GM04503 (cell line): ENCODE measurements at regions not wholly inside any gene's neighbourhood (a gene's known extent, or its start where the extent isn't known, plus 50 kb on each side); places are given as distances from the start of the nearest gene placed in this dataset.

ENCODE experiments used
- DNase-seq: peaks from one replicate; pipeline ENCODE4 v3.0.0-alpha.2; 2012; ENCODE audit warnings: low read depth

DNA sequence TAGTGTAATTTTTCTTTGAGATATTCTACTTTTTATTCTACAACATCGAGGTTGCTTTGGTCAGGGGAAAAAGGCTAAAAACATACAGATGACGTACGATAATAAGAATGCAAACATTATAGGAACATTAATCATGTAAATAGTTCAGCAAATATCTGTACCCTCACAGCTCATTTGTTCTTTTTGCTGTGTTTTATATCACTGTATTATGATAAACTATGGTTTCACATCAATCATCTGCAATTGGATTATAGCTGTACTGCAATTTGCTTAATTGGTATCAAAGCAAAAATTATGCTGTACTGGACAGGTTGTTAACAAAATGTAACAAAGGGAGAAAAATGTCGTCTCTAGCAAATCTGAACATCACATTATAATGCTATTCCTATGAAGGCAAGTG lies 597.1 kb downstream of the EPHA7 start:
- no peak for DNase-seq

DNA sequence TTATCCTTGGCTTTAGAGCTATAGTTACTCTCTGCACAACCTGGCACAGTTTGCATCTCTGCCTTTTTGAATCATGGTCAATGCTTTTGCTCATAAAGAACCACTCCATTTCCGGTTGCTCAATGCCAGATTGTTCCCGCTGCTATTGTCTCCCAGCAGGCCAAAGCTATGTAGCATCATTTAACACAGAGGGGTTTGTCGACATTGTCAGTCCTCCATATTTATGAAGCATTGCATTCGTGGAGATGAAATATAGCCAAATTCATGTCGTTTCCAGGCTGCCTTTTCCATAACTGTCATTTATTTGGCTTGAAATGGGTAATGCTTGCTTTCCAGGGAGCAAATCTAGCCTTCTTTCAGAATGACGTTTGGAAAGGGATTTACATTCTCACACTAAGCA lies 598.8 kb downstream of the EPHA7 start:
- no peak for DNase-seq

DNA sequence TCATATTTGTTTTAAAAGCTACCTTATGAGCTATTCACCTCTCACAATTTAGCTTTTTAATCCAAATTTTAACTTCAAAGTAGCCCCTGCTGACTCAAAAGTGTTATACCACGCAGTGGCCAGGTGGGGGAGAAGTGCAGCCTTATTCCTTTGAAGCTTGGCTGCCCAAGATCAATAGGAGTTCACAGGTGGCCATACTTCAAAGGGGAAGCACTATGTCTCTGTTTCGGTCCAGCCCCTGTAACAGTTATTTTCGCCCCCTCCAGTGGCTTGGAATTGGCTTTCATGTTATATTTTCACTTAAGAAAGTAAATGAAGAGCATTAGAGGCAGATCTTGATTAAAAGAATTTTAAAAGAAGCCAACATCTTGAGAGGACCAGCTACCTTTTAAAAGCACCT lies 608.4 kb downstream of the EPHA7 start:
- DNase-seq, result no peak

DNA sequence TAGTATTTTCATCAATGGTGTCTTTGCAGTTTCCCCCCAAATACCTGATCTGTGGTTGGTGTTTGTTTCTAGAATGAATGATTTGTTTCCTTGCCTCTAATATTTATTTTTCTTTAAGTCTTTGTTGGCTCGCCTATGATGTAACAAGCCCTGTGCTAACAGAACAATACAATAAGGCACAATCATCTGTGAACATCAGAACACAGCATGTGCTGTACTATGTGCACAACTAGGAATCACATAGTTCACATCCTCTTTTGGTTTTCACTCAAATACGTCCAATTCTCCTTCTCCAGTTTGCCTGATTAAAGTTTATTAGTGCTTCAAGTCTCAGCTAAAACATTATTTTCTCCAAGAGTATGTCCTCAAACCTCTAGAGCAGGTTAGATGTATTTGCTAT lies 613.1 kb downstream of the EPHA7 start:
- DNase-seq, result no peak

DNA sequence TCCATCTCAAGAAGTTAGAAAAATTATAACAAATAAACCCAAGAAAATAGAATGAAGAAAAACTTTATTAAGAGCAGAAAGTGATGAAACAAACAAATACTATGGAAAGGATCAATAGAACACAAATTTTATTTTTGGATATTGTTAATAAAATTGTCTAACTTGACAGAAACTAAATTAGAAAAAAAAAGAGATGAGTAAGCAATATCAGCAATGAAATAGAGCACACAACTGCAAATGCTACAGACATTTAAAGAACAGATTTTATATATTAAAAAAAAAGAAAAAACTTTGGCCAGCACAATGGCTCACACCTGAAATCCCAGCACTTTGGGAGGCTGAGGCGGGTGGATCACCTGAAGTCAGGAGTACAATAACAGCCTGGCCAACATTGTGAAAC lies 628.0 kb downstream of the EPHA7 start:
- no peak for DNase-seq

DNA sequence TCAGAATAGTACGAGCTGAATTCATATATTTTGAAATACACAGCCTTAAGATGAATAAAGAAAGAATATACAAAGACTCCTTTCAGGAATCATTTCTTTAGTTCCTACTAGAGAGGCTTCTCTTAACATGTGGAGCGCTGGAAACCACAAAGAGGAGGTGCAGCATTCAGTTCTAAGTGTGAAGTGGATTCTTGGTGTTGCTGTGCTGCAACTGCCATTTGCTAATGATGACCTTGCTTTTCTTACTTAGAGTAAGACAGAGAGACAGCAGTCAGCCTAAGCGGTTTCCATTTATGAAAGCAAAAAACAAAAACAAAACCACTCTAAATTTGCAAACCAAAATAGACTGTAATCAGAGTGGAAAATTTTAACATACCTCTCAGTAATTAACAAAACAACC lies 629.0 kb downstream of the EPHA7 start:
- no peak for DNase-seq

DNA sequence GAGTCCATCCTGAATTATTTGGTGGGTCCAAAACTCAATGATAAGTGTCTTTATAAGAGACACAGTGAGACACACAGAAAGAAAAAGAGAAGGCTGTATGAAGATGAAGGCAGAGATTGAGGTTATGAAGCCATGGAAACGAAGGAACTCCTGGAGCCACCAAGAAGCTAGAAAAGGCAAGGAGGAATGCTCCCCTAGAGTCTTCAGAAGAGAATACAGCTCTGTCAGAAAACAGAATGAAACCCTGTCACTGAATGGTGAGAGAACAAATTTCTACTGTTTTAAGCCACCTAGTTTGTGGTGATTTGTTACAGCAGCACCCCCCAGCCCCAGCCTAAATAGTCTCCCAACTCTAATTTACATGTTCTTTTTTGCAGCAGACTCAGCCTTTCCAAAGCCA lies 635.1 kb downstream of the EPHA7 start:
- no peak for DNase-seq

DNA sequence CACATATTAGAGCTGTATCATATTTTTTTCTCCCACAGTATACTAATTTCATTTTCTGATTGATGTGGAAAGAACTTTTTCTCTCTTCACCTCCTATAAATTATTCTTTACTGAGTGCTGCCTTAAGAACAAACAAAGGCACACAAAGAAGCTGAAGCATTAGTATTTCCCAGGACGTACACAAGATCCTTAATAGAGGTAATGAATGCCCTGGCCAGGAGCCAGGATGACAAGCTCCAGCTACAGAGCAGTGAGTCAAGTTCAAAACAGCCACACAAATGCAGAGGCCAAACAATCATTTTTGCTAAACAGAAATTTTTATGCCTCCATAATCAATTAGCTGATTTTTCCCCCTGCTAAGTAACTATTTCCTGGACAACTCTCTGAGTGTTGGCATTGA lies 639.6 kb downstream of the EPHA7 start:
- no peak for DNase-seq

DNA sequence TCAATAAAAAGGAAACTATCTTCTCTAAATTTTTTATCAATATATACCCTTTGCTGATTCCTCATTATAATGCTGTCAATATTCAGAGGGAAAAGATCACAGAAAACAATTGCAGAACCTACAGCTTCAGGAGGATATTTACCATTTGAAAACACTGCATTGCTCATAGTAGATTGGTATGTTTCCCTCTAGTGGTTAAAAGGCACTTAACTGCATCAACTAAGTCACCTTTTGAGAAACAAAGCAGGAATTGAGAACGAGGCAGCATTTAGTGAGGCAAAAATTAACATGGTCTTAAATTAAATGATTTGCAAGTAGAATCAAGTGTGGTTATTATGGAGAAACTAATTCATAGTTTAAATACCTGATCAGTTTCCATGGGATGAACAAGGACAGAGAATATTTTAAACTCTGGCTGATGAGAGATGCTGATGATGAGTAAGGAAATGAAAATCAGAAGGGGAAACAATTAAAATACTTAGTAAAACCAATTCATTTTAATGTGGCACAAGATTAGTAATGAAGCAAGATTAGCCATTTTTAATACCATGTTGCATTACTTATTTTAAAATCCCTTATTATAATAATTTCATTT lies 642.1 kb downstream of the EPHA7 start:
- no peak for DNase-seq

DNA sequence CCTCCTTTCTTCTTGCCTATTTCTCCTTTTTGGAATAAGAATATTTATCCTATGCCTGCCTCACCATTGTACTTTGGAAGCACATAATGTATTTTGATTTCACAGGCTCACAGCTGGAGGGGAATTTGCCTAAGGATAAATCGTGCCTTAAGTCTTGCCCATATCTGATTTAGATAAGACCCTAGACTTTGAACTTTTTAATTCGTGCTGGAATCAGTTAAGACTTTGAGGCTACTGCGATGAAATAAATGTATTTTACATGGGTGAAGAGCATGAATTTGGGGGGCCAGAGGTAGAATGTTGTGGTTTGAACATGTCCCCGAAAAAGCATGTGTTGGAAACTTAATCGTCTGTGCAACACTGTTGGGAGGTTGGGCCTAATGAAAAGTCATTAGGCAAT lies 648.8 kb downstream of the EPHA7 start:
- no peak for DNase-seq

DNA sequence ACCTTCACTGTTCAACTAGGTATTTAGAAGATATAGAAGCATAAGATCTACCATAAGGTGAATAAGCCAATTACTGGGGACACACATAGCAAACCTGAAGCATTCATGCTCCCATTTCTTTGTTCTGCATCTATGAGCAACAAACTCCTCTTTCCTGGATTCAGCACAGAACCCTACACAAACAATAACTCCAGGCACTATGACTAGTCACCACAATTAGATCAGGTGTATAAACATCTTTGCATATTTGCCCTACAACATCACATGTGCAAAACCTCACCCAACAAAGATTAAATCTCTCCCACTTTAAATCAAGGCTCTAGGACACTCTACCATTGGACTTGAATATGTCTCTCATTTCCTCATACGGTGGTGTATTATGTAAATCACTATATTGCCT lies 652.3 kb downstream of the EPHA7 start:
- DNase-seq, result no peak

DNA sequence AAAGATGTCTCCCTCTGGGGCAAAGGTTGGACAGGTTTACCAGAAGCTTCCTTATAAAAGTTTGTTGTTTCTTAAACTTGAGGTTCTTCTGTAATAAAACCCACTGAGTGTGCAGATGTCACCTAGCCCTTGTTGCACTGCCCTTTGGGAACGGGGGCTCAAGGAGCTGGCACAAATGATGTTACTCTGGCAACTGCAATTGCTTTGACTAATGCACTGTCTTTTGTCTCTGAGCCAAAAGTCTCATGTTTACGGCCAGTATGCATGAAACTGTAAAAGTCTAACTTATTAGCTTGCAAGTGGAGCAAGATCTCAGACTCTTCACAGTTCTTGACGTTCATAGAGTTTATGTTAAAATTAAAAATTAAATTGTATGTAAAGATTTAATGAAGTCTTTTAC lies 655.7 kb downstream of the EPHA7 start:
- DNase-seq, result no peak

DNA sequence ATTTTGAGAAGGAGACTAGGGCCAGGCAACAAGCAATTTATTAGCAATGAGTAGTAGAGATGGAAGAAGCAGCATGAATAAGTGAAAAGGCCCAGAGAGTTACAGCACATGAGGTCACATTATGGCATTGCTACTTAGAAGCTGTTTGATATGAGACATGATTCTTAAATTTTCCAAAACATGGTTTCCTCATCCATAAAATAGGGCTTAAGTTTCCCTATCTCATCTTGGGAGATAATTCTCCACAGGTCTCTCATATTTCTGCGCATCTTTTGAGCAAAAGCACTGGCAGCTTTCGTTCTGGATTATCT lies 656.1 kb downstream of the EPHA7 start:
- DNase-seq, result no peak

DNA sequence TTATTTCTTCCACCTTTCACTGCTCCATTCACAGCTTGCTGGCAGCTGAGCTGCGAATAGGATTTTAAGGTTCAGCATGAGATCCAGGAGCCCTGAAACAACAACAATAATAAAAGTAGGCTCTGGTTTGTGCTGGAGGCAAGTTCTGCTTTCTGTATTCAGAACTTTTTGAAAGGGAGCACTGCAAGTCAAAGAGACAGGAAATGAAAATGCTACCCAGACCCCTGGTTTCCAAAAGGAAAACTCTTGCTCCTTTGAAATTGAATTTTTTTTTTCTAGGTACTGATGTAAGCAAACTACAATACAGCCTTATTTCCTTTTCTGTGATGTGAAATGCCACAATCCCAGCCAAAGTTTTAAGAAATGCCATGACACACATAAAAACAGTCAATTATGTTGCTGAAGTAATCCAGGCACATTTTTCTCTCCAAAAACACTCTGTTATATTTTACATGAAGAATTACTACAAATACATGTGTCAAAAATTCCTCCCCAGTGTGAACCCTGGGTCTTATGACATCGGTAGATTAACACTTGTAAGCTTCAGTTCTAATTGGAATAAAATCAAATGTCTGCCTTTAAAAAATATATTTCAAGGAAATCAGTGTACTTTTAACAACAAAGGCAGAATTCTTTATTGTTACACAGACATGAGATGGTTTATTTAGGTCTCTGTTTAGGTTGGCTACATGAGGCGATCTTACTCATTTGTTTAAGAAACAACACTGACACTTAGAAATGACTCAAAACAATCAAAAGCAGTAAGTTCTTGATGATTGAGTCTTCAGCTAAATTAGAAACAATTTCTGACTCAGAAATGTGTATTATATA lies 656.7 kb downstream of the EPHA7 start:
- DNase-seq, result no peak

DNA sequence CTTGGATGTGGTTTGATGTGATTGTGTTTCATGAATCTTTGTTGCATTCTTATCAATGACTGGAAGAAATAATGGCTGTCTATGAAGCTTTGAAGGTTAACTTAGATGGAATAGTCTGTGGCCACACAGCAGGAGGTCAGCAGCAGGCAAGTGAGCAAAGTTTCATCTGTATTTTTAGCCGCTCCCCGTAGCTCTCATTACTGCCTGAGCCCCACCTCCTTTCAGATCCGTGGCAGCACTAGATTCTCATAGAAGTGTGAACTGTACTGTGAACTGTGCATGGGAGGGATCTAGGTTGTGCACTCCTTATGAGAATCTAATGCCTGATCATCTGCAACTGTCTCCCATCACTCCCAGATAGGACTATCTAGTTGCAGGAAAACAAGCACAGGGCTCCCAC lies 660.2 kb downstream of the EPHA7 start:
- DNase-seq, result no peak

DNA sequence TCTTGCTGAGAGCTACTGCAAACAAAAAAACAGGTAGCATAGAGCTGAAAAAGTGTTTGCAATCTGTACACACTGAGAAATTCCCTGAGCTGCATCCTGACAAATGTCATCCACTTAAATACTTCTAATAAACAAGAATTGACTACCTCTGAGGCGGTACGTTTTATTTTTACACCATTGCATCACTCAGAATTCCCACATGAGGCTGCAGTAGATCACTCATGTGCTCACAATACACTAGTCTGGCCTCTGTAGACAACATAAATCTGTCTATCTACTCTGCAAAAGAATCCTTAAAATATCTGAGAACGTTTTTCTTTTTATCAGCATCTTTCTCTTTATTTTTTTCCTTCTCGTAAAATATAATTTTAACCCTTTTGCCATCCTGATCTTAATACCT lies 661.4 kb downstream of the EPHA7 start:
- DNase-seq, result no peak

DNA sequence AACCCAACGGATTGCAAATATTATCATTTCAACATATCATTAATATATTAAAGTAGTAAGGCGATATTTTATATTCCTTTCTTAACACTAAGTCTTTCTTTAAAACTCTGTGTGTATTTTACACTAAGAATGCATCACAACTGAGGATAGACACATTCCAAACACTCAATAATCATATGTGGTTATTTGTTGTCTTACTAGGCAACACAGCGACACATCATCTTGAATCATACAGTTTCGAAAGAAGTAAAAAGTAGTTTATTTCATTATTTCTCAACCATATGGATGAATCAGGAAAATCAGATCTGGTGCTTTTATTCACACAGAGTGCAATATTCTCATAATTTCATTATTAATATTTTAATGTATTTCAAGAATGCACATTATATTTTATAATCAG lies 662.4 kb downstream of the EPHA7 start:
- DNase-seq, result no peak

DNA sequence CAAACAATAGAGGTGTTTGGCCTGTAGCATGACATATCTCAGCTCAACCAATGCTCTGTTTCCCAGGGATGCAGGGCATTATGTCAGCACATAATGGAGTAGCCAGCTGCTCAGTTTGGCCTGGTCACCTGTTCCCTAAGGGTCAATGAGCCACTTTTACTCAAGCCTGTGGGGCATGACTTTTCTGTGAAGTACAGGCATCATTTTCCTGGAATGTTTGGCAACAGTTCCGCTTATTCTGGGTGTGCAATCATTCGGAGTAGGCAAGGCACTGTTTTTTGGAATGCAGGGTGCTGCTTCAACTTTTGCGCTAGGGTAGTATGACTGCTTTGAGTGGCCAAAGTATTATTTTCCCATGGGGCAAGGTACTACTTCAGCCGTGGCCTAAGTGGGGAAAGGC lies 665.4 kb downstream of the EPHA7 start:
- DNase-seq, result no peak

DNA sequence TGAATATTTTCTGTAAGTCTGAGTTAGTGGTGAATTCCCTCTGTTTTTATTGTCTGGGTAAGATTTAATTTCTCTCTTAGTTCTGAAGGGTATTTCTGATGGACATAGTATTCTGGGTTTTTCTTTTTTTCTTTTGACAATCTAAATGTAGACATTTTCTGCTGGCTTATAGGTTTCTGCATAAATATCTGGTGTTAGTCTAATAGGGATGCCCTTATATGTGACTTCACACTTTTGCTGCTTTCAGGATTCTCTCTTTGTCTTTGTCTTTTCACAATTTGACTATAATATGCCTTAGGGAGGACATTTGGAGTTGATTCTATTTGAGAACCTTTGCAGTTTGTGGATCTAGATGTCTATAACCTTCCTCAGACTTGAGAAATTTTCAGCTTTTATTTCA lies 667.2 kb downstream of the EPHA7 start:
- DNase-seq, result no peak

DNA sequence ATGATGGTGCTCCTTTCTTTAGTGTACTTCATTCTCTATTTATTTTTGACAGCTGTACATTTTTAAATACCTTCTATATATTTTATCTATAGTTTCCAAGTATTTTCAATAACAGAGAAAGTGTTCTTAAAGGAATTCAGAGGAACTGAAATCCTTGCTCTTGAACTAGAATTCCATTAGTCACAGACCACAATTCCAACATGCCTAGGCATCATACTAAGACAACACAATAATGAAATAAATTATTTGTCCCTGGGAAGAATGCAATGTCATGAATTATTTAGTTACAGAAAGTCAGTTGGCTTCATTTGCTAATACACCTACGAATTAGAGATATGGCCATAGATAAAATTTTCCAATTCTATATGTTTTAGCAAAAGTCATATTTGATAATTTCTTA lies 671.2 kb downstream of the EPHA7 start:
- no peak for DNase-seq

DNA sequence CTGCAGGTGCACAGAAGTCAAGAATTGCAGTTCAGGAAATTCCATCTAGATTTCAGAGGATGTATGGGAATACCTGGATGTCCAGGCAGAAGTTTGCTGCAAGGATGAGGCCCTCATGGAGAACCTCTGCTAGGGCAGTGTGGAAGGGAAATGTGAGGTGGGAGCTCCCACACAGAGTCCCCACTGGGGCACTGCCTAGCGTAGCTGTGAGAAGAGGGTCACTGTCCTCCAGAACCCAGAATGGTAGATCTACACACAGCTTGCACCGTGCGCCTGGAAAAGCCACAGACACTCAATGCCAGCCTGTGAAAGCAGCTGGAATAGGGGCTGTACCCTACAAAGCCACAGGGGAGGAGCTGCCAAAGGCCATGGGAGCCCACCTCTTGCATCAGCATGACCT lies 681.4 kb downstream of the EPHA7 start:
- no peak for DNase-seq

DNA sequence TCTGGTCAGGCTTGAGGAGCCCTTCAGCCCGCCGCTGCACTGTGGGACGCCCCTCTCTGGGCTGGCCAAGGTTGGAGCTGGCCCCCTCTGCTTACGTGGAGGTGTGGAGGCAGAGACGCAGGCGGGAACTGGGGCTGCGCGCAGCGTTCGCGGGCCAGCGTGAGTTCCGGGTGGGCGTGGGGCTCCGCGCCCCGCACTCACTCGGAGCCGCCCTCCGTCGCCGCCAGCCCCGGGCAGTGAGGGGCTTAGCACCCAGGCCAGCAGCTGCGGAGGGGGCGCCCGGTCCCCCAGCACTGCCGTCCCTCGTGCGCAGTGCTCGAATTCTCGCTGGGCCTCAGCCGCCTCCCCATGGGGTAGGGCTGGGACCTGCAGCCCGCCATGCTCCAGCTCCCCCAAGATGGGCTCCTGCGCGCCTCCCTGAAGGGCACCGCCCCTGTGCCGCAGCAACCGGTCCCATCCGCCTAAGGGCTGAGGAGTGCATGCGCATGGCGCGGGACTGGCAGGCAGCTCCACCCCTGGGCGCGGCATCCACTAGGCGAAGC lies 695.9 kb downstream of the EPHA7 start:
- no peak for DNase-seq

DNA sequence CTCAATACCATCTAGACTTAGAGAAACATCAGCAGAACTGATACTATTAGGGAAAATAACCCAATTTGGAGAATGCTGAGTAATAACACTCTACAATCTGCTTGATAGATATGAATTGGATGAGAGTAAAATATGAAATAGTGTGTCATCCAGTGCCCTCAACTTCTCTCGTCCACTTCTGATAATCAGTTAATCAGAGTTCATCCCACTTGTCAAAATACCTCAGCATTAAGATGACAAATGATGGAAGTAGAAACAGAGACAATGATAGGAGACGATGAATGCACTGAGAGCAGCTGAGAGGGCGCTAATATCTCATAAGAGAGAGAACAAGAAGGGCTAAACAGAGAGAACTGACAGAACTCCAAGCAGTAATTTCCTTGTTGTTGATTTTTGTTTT lies 699.6 kb downstream of the EPHA7 start:
- no peak for DNase-seq

DNA sequence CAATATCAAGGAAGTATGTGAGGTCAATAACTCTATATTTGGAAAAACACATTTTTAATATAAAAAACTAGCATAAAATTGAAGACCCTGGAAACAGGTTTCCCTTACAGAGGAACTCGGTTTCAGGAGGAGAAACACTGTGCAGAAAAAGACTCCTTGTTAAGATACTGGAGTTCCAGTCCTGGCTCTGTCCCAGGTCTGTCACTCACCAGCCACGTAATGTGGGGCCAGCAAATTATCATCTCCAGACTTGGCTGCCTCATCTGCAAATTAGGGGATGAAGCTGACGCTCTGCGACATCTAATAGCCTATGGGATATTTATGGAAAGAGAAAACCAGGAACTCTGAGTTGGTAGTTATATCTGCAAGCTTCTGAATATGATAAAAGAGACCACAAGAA lies 702.7 kb downstream of the EPHA7 start:
- DNase-seq, result no peak
